ENCODE measurements at regions not wholly inside any gene's neighbourhood (a gene's known extent, or its start where the extent isn't known, plus 50 kb on each side); places are given as distances from the start of the nearest gene placed in this dataset.

DNA sequence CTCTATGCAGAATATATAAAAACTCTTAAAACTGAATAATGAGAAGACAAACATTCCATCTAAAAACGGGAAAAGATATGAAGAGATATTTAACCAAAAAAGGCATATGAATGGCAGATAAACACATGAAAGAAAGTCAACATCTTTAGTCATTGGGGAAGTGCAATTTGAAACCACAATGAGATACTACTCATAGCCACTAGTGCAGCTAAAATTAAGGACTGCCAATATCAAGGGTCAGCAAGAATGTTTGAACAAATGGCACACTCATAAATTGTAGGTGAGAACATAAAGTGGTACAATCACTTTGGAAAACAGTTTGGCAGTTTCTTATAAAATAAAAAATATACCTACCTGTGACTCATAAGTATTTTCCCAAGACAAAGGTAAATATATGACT is 534.9 kb upstream of the DIPK2B start:
- DNase-seq (ENCODE audit: low read depth) = no peak
- no peak overlapping the region for H3K4me3 ChIP-seq (ENCODE audit: low read depth, low read length)
- TF ChIP-seq CTCF (IDR thresholded peaks at IDR 0.05; ENCODE audit: insufficient read depth, low read depth, low read length, missing control alignments) = no peak

- DNase-seq (ENCODE audit: low read depth) = no peak
- TF ChIP-seq CTCF (IDR thresholded peaks at IDR 0.05; ENCODE audit: insufficient read depth, low read depth, low read length, missing control alignments) = no peak
- H3K4me3 ChIP-seq (ENCODE audit: low read depth, low read length) = no peak overlapping the region
Observed at GRCh38 chrX:45731448-45731847, 530.8 kb upstream of the DIPK2B start.

DNA sequence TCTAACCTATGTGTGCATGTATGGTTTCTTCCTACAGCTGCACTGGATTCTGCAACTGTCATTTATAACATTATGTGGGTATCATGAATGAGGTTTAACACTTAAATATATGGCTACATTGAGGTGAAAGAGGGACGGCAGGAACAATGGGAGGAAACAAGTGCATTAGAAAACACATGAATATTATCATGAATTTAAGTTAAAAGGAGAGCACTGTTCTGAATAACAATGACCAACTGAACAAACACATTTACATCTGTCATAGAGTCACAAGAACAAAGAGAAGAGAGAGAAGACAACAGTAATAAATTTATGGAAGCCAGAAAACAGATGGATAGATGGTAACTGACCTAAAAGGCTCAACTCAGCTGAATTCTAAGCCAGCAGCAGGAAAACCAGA is 527.1 kb upstream of the DIPK2B start:
- H3K4me3 ChIP-seq (ENCODE audit: low read depth, low read length) = no peak overlapping the region
- DNase-seq (ENCODE audit: low read depth) = no peak
- no peak for TF ChIP-seq CTCF (IDR thresholded peaks at IDR 0.05; ENCODE audit: insufficient read depth, low read depth, low read length, missing control alignments)

GRCh38 chrX:45722471-45722870 is 521.8 kb upstream of the DIPK2B start:
- H3K4me3 ChIP-seq (ENCODE audit: low read depth, low read length) = no peak overlapping the region
- no peak for TF ChIP-seq CTCF (IDR thresholded peaks at IDR 0.05; ENCODE audit: insufficient read depth, low read depth, low read length, missing control alignments)
- no peak for DNase-seq (ENCODE audit: low read depth)

DNA sequence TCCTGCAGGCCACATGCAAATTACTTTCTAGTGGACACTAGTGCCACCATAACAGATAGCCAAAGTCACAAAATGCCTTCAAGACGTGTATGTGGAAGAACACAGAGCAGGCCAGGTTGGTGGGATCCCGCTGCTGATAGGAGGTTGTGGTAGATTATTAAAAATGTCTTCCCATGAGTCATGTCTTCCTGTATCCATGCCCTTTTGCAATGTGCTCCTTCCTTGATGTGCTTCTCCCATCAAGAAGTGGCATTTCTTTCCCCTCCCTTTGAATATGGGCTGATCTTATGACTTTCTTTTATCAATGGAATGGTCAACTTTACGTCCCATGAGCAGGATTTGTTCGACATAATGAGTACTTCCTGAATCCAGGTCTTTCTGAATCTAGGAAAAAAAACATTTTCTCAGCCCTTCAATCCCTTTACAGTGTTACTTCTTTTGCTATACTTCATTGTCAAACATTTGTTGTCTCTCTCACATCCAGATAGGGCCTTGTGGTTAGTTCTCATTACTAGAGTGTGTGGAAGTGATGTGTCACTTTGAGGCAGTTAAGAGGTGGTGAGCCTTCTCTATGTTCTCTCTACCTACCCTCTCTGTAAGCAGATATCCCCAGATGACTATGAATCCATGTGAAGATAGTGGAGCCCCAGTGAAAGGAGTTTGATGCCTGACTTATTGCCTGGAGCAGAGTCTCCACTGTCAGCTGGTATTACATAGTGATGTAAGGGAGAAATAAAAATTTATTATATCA is 519.2 kb upstream of the DIPK2B start:
- no peak overlapping the region for H3K4me3 ChIP-seq (ENCODE audit: low read depth, low read length)
- DNase-seq (ENCODE audit: low read depth) = no peak
- TF ChIP-seq CTCF (IDR thresholded peaks at IDR 0.05; ENCODE audit: insufficient read depth, low read depth, low read length, missing control alignments) = no peak

- TF ChIP-seq CTCF (IDR thresholded peaks at IDR 0.05; ENCODE audit: insufficient read depth, low read depth, low read length, missing control alignments) = no peak
- no peak overlapping the region for H3K4me3 ChIP-seq (ENCODE audit: low read depth, low read length)
- DNase-seq (ENCODE audit: low read depth) = no peak
Observed at GRCh38 chrX:45718676-45719075, 518.0 kb upstream of the DIPK2B start.

- no peak for DNase-seq (ENCODE audit: low read depth)
- no peak overlapping the region for H3K4me3 ChIP-seq (ENCODE audit: low read depth, low read length)
- TF ChIP-seq CTCF (IDR thresholded peaks at IDR 0.05; ENCODE audit: insufficient read depth, low read depth, low read length, missing control alignments) = no peak
Observed at GRCh38 chrX:45716750-45717149, 516.1 kb upstream of the DIPK2B start.
